ENCODE measurements at regions not wholly inside any gene's neighbourhood (a gene's known extent, or its start where the extent isn't known, plus 50 kb on each side); places are given as distances from the start of the nearest gene placed in this dataset.

DNA sequence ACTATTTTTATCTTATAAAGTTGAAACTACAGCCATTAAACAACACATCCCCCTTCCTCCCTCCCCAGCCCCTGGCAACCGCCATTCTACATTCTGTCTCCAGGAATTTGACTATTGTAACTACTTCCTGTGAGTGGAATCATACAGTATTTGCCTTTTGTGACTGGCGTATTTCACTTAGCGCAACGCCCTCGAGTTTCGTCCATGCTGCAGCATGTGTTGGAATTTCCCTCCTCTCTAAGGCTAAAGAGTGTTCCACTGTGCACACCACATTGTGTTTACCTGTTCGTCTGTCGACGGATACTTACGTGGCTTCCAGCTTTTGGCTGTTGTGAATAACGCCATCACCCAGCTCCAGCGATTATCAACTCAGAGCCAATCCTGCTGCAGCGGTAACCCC, 52.0 kb upstream of the DLG1 start:
- TF ChIP-seq TAF1 (IDR thresholded peaks at IDR 0.05; ENCODE audit: borderline replicate concordance, low read depth, low read length) (no peak), POLR2A (IDR thresholded peaks at IDR 0.05; ENCODE audit: low read depth, low read length) (no peak), POLR2AphosphoS5 (IDR thresholded peaks at IDR 0.05; ENCODE audit: low read depth, low read length) (no peak)
- FAIRE-seq (no peak), DNase-seq (ENCODE audit: insufficient read length) (no peak)

DNA sequence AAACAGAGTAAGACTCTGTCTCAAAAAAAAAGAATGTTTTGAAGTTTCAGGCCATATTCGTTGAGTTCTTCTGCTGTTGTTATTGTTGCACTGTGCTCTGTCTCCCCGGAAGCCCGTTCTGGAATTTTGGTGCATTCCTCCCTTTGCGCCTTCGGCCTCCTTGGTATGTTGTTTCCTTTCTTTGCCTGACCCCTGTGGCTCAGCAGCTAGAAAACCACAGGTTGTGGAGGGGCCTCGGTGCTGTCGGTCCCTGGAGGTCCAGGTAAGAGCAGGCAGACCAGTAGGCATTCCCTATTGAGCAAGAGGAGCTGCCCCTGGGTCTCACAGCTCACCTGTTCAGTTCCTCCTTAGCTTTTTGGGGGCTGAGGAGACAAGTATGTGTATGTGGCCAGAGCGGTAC, 51.0 kb upstream of the DLG1 start:
- no peak for TF ChIP-seq POLR2AphosphoS5 (IDR thresholded peaks at IDR 0.05; ENCODE audit: low read depth, low read length)
- no peak for TF ChIP-seq TAF1 (IDR thresholded peaks at IDR 0.05; ENCODE audit: borderline replicate concordance, low read depth, low read length)
- TF ChIP-seq POLR2A (IDR thresholded peaks at IDR 0.05; ENCODE audit: low read depth, low read length) = no peak
- FAIRE-seq (no peak), DNase-seq (ENCODE audit: insufficient read length) (no peak)
